HCT116 (cell line): ENCODE measurements at regions not wholly inside any gene's neighbourhood (a gene's known extent, or its start where the extent isn't known, plus 50 kb on each side); places are given as distances from the start of the nearest gene placed in this dataset.

Experiments used
- ATAC-seq: fragments of 200-7000 bp; cut with Tn5 transposase; 2 replicates; pipeline ENCODE4 v1.9.1; 2020; ENCODE audit warnings: mild to moderate bottlenecking, moderate library complexity
- BruUV-seq: library from RNA; stranded (reverse); fragments of 400-500 nt; replicated peaks from 2 replicates; lab custom pipeline; 2021; lab: Mats Ljungman, UMichigan
- CTCF ChIA-PET: fragments of 300-600 bp; sonication (Branson Sonifier 250); formaldehyde crosslinking; loops from one replicate; lab custom pipeline; 2021; ENCODE audit warnings: antibody characterized with exemption; lab: Charles Lee
- POLR2A ChIA-PET: fragments of 300-600, 350-600 bp; sonication (Branson Sonifier 250); formaldehyde crosslinking; loops from one replicate; lab custom pipeline; 2021; ENCODE audit warnings: antibody characterized with exemption; lab: Charles Lee
- RAD21 ChIA-PET, 2 experiments: fragments of 300-600 bp; sonication (Branson Sonifier 250); formaldehyde crosslinking; loops; one replicate each; lab custom pipeline; 2023; ENCODE audit warnings: low total read pairs in 2 of 2; ENCODE audit not compliant: uncharacterized antibody in 2 of 2, unreplicated experiment in 2 of 2, low non-redundant PET in 1 of 2; lab: Charles Lee
- DNase-seq: peaks from one replicate; pipeline ENCODE4 v3.0.0-alpha.2; 2010; ENCODE audit warnings: low read depth, low spot score
- H2AFZ ChIP-seq: fragments of 200-600 bp; shearing (Covaris generic), sonication (generic); 2 replicates; pipeline ENCODE4 v1.6.1; 2017; ENCODE audit warnings: low read depth, mixed run types, mixed read lengths, antibody characterized with exemption, low read length; ENCODE audit not compliant: poor library complexity, severe bottlenecking
- H3K27ac ChIP-seq: 2 replicates; pipeline ENCODE4 v1.5.1; 2012; ENCODE audit warnings: low read depth, low read length
- H3K27me3 ChIP-seq: fragments of 200-600 bp; sonication (generic); 2 replicates; pipeline ENCODE4 v1.6.1; 2016; ENCODE audit warnings: mixed run types, low read length, mixed read lengths; ENCODE audit not compliant: insufficient read depth
- H3K36me3 ChIP-seq, 2 experiments: fragments of 200-500 bp in 1 of 2; fragments of 200-600 bp in 1 of 2; sonication (Bioruptor generic) in 1 of 2; sonication (generic) in 1 of 2; 2 replicates each; pipeline versions ENCODE4 v1.5.1 to v1.6.1; 2014 to 2016; ENCODE audit warnings: low read length in 2 of 2, inconsistent platforms in 1 of 2, mixed read lengths in 1 of 2, mixed run types in 1 of 2; ENCODE audit not compliant: insufficient read depth in 2 of 2, control insufficient read depth in 1 of 2
- H3K4me1 ChIP-seq, 2 experiments: fragments of 200-600 bp in 1 of 2; sonication (generic) in 1 of 2; 2 replicates each; pipeline versions ENCODE4 v1.5.1 to v1.6.1; 2012 to 2017; ENCODE audit warnings: low read length in 2 of 2, inconsistent platforms in 1 of 2, mild to moderate bottlenecking in 1 of 2, mixed read lengths in 1 of 2, mixed run types in 1 of 2, moderate library complexity in 1 of 2; ENCODE audit not compliant: insufficient read depth in 2 of 2, control insufficient read depth in 1 of 2
- H3K4me2 ChIP-seq: fragments of 200-600 bp; sonication (generic); 2 replicates; pipeline ENCODE4 v1.6.1; 2017; ENCODE audit warnings: mixed run types, low read length, mixed read lengths
- H3K4me3 ChIP-seq, 2 experiments: fragments of 200-600 bp in 1 of 2; sonication (generic) in 1 of 2; replicated peaks in 1 of 2; 2 replicates each; pipeline ENCODE4 v1.5.1; 2011 to 2016; ENCODE audit warnings: low read length in 2 of 2, control low read depth in 1 of 2, low read depth in 1 of 2, mild to moderate bottlenecking in 1 of 2, mixed read lengths in 1 of 2, mixed run types in 1 of 2
- H3K79me2 ChIP-seq: fragments of 200-600 bp; sonication (generic); 2 replicates; pipeline ENCODE4 v1.6.1; 2017; ENCODE audit warnings: mild to moderate bottlenecking, mixed run types, low read length, moderate library complexity, mixed read lengths; ENCODE audit not compliant: insufficient read depth
- H3K9ac ChIP-seq: fragments of 200-600 bp; sonication (generic); 2 replicates; pipeline ENCODE4 v1.6.1; 2016; ENCODE audit warnings: low read length, mixed read lengths
- H3K9me2 ChIP-seq: fragments of 200-600 bp; sonication (generic), shearing (Covaris generic); 2 replicates; pipeline ENCODE4 v1.6.1; 2017; ENCODE audit warnings: mixed run types, mild to moderate bottlenecking, moderate library complexity; ENCODE audit not compliant: insufficient read depth
- H3K9me3 ChIP-seq, 2 experiments: fragments of 200-500 bp in 1 of 2; fragments of 200-600 bp in 1 of 2; sonication (Bioruptor generic) in 1 of 2; sonication (generic) in 1 of 2; 2 replicates each; pipeline ENCODE4 v1.6.1; 2014 to 2017; ENCODE audit warnings: low read length in 2 of 2, mixed read lengths in 2 of 2, inconsistent platforms in 1 of 2, low read depth in 1 of 2, mild to moderate bottlenecking in 1 of 2, mixed run types in 1 of 2, moderate library complexity in 1 of 2; ENCODE audit not compliant: control insufficient read depth in 1 of 2, insufficient read depth in 1 of 2
- H4K20me1 ChIP-seq: fragments of 200-600 bp; sonication (generic), shearing (Covaris generic); 2 replicates; pipeline ENCODE4 v1.6.1; 2017; ENCODE audit warnings: mixed run types, mild to moderate bottlenecking, moderate library complexity; ENCODE audit not compliant: insufficient read depth
- ATF3 ChIP-seq: IDR thresholded peaks from 2 replicates; pipeline ENCODE4 v1.6.1; 2012
- CTCF ChIP-seq, 3 experiments: fragments of 200-600 bp in 1 of 3; sonication (generic) in 1 of 3; IDR thresholded peaks in 2 of 3; conservative IDR thresholded peaks in 1 of 3; 2 replicates each; pipeline ENCODE4 v1.5.1; 2012 to 2017; ENCODE audit warnings: low read depth in 2 of 3, low read length in 2 of 3, antibody characterized with exemption in 1 of 3, borderline replicate concordance in 1 of 3, control low read depth in 1 of 3, mild to moderate bottlenecking in 1 of 3, mixed read lengths in 1 of 3, mixed run types in 1 of 3, moderate library complexity in 1 of 3; ENCODE audit not compliant: insufficient read depth in 1 of 3
- ELF1 ChIP-seq: IDR thresholded peaks from 2 replicates; pipeline ENCODE4 v1.6.1; 2012; ENCODE audit warnings: low read depth, borderline replicate concordance
- EZH2phosphoT487 ChIP-seq: fragments of 200-600 bp; IDR thresholded peaks from 2 replicates; pipeline ENCODE4 v1.6.1; 2018; ENCODE audit warnings: antibody characterized with exemption, borderline replicate concordance
- FOSL1 ChIP-seq: IDR thresholded peaks from 2 replicates; pipeline ENCODE4 v1.6.1; 2012; ENCODE audit warnings: low read depth
- MAX ChIP-seq: IDR thresholded peaks from 2 replicates; pipeline ENCODE4 v1.6.1; 2012
- POLR2AphosphoS5 ChIP-seq: IDR thresholded peaks from 2 replicates; pipeline ENCODE4 v1.6.1; 2011; ENCODE audit warnings: mild to moderate bottlenecking, low read depth, low read length, moderate library complexity
- SP1 ChIP-seq: IDR thresholded peaks from 2 replicates; pipeline ENCODE4 v1.6.1; 2012; ENCODE audit warnings: low read depth
- SRF ChIP-seq: IDR thresholded peaks from 2 replicates; pipeline ENCODE4 v1.6.1; 2012; ENCODE audit warnings: low read depth
- TCF7L2 ChIP-seq: IDR thresholded peaks from 2 replicates; pipeline ENCODE4 v1.7.0; 2011; ENCODE audit warnings: borderline replicate concordance, inconsistent platforms; ENCODE audit not compliant: insufficient read depth, insufficient read length; ENCODE audit errors: extremely low read depth
- YY1 ChIP-seq: IDR thresholded peaks from 2 replicates; pipeline ENCODE4 v1.6.1; 2011; ENCODE audit warnings: low read length, low read depth, moderate library complexity, mild to moderate bottlenecking; ENCODE audit not compliant: insufficient replicate concordance; ENCODE audit errors: extremely low read depth
- intact Hi-C: fragments of 100-400 bp; cut with micrococcal nuclease; formaldehyde crosslinking; loops from 2 replicates; pipeline ENCODE4 v1.10.0; 2022

- ChIA-PET CTCF (no interaction called here), POLR2A (no interaction called here)
- no peaks in the 10 kb centered on the region for H3K79me2 ChIP-seq
- H3K9me2 ChIP-seq: no peaks in the 10 kb centered on the region
- no peaks in the 10 kb centered on the region for H4K20me1 ChIP-seq
- H3K9me3 ChIP-seq: no peaks in the 10 kb centered on the region
- no peak overlapping the region for H3K9ac ChIP-seq
- H3K4me2 ChIP-seq: no peak overlapping the region
- no peak overlapping the region for H2AFZ ChIP-seq
- H3K4me1 ChIP-seq: no peaks in the 10 kb centered on the region
- TF ChIP-seq CTCF (IDR thresholded peaks at IDR 0.05 in 2 of 3, conservative IDR thresholded peaks at IDR 0.05 in 1 of 3; ENCODE audit: borderline replicate concordance in 1 of 3, insufficient read depth in 1 of 3, low read depth in 2 of 3, low read length in 2 of 3) (no peak), TCF7L2 (no peak), FOSL1 (no peak), ELF1 (no peak), POLR2AphosphoS5 (no peak), EZH2phosphoT487 (no peak), ATF3 (no peak), YY1 (no peak), SRF (no peak), SP1 (no peak), MAX (no peak)
- TF ChIP-seq, all 23 proteins: peak for 0
- no peaks in the 10 kb centered on the region for H3K36me3 ChIP-seq
- intact Hi-C loops: no loop called here
- no peak overlapping the region for H3K4me3 ChIP-seq
- no TSS peak for BruUV-seq
- DNase-seq (no peak), ATAC-seq (no peak)
- RAD21 ChIA-PET: no interaction called here
- no peak overlapping the region for H3K27ac ChIP-seq
- H3K27me3 ChIP-seq: no peaks in the 10 kb centered on the region
These were observed 240.7 kb downstream of the C4orf33 start for GRCh38 chr4:129336457-129337227.
